Activated CD4-positive, alpha-beta T cell treated with anti-CD3 and anti-CD28 coated beads, Interleukin-2, amount 10 ng/mL, durations not matched to agents 7 days and 5 days (primary cell): ENCODE measurements at regions not wholly inside any gene's neighbourhood (a gene's known extent, or its start where the extent isn't known, plus 50 kb on each side); places are given as distances from the start of the nearest gene placed in this dataset.

Experiments used
- CTCF ChIA-PET: fragments of 350-600 bp; sonication (Branson Sonifier 250); formaldehyde crosslinking; loops from one replicate; lab custom pipeline; 2021; ENCODE audit warnings: antibody characterized with exemption; lab: Charles Lee
- POLR2A ChIA-PET: fragments of 350-600 bp; sonication (Branson Sonifier 250); formaldehyde crosslinking; loops from one replicate; lab custom pipeline; 2021; ENCODE audit warnings: antibody characterized with exemption; lab: Charles Lee
- DNase-seq: peaks from one replicate; pipeline ENCODE4 v3.0.0-alpha.2; 2020
- H3K27ac Mint-ChIP-seq: one replicate; pipeline ENCODE4 v1.8.0; 2021; ENCODE audit warnings: mild to moderate bottlenecking, moderate library complexity, mixed read lengths
- H3K27me3 Mint-ChIP-seq: one replicate; pipeline ENCODE4 v1.8.0; 2021; ENCODE audit warnings: mixed read lengths
- H3K36me3 Mint-ChIP-seq: one replicate; pipeline ENCODE4 v1.8.0; 2021; ENCODE audit warnings: low read depth, mixed read lengths
- H3K4me1 Mint-ChIP-seq: one replicate; pipeline ENCODE4 v1.8.0; 2021; ENCODE audit warnings: mixed read lengths
- H3K4me3 Mint-ChIP-seq: one replicate; pipeline ENCODE4 v1.8.0; 2021; ENCODE audit warnings: mild to moderate bottlenecking, moderate library complexity, mixed read lengths
- H3K9me3 Mint-ChIP-seq: one replicate; pipeline ENCODE4 v1.8.0; 2021; ENCODE audit warnings: mixed read lengths

- no peaks in the 10 kb centered on the region for H3K27me3 Mint-ChIP-seq
- no peak for DNase-seq
- peaks cover 2% of the 10 kb centered on the region for H3K9me3 Mint-ChIP-seq
- no peak overlapping the region for H3K27ac Mint-ChIP-seq
- ChIA-PET CTCF (interaction anchor here (0.6 to 1.0 kb wide), 3 partner anchors 20 to 46 kb away, joined by 4 read pairs; no protein-coding TSS in a partner anchor), POLR2A (interaction anchor here (0.6 kb wide), 2 partner anchors 247 to 772 kb away, joined by 3 to 4 read pairs; no protein-coding TSS in a partner anchor)
- H3K36me3 Mint-ChIP-seq: no peaks in the 10 kb centered on the region
- no peak overlapping the region for H3K4me3 Mint-ChIP-seq
- peaks cover 5% of the 10 kb centered on the region for H3K4me1 Mint-ChIP-seq
Observed at GRCh38 chr5:143682929-143683386, 129.0 kb upstream of the HMHB1 start.

- Mint-ChIP-seq H3K4me3 (no peak overlapping the region), H3K9me3 (peaks cover 2% of the 10 kb centered on the region), H3K27me3 (no peaks in the 10 kb centered on the region), H3K36me3 (no peaks in the 10 kb centered on the region), H3K27ac (no peak overlapping the region), H3K4me1 (peaks cover 5% of the 10 kb centered on the region)
- DNase-seq: no peak
- ChIA-PET CTCF (interaction anchor here (1.0 kb wide), 2 partner anchors 20 to 45 kb away, joined by 4 read pairs; no protein-coding TSS in a partner anchor), POLR2A (interaction anchor here (0.6 kb wide), 1 partner anchor 771 kb away, joined by 4 read pairs; no protein-coding TSS in a partner anchor)
Observed at GRCh38 chr5:143682246-143682905, 129.6 kb upstream of the HMHB1 start.

GRCh38 chr5:143680672-143681259 lies 131.2 kb upstream of the HMHB1 start:
- peaks cover 5% of the 10 kb centered on the region for H3K4me1 Mint-ChIP-seq
- no peaks in the 10 kb centered on the region for H3K27me3 Mint-ChIP-seq
- ChIA-PET POLR2A (no interaction called here), CTCF (no interaction called here)
- no peak for DNase-seq
- H3K27ac Mint-ChIP-seq: no peak overlapping the region
- H3K9me3 Mint-ChIP-seq: peaks cover 2% of the 10 kb centered on the region
- H3K4me3 Mint-ChIP-seq: no peak overlapping the region
- no peaks in the 10 kb centered on the region for H3K36me3 Mint-ChIP-seq

GRCh38 chr5:143679777-143680176 lies 132.2 kb upstream of the HMHB1 start:
- peaks cover 5% of the 10 kb centered on the region for H3K4me1 Mint-ChIP-seq
- H3K36me3 Mint-ChIP-seq: no peaks in the 10 kb centered on the region
- no peaks in the 10 kb centered on the region for H3K27me3 Mint-ChIP-seq
- H3K27ac Mint-ChIP-seq: no peak overlapping the region
- H3K9me3 Mint-ChIP-seq: peaks cover 2% of the 10 kb centered on the region
- ChIA-PET CTCF (interaction anchor here (1.0 kb wide), 1 partner anchor 14 kb away, joined by 3 read pairs; no protein-coding TSS in a partner anchor), POLR2A (no interaction called here)
- DNase-seq: no peak
- no peak overlapping the region for H3K4me3 Mint-ChIP-seq

- H3K9me3 Mint-ChIP-seq: peaks cover 2% of the 10 kb centered on the region
- H3K27ac Mint-ChIP-seq: no peak overlapping the region
- ChIA-PET CTCF (no interaction called here), POLR2A (no interaction called here)
- H3K27me3 Mint-ChIP-seq: no peaks in the 10 kb centered on the region
- peaks cover 5% of the 10 kb centered on the region for H3K4me1 Mint-ChIP-seq
- H3K4me3 Mint-ChIP-seq: no peak overlapping the region
- no peaks in the 10 kb centered on the region for H3K36me3 Mint-ChIP-seq
- no peak for DNase-seq
Observed at GRCh38 chr5:143678148-143678905, 133.6 kb upstream of the HMHB1 start.

GRCh38 chr5:143677403-143677802 lies 134.6 kb upstream of the HMHB1 start:
- CTCF ChIA-PET: no interaction called here
- Mint-ChIP-seq H3K4me3 (no peak overlapping the region), H3K36me3 (no peaks in the 10 kb centered on the region), H3K4me1 (peaks cover 5% of the 10 kb centered on the region), H3K27me3 (no peaks in the 10 kb centered on the region), H3K27ac (no peak overlapping the region), H3K9me3 (peaks cover 2% of the 10 kb centered on the region)
- no peak for DNase-seq
- POLR2A ChIA-PET: no interaction called here

GRCh38 chr5:143676802-143677201 lies 135.2 kb upstream of the HMHB1 start:
- H3K27ac Mint-ChIP-seq: no peak overlapping the region
- no peaks in the 10 kb centered on the region for H3K36me3 Mint-ChIP-seq
- H3K9me3 Mint-ChIP-seq: peaks cover 2% of the 10 kb centered on the region
- ChIA-PET POLR2A (no interaction called here), CTCF (no interaction called here)
- H3K4me3 Mint-ChIP-seq: no peak overlapping the region
- peaks cover 5% of the 10 kb centered on the region for H3K4me1 Mint-ChIP-seq
- DNase-seq: no peak
- no peaks in the 10 kb centered on the region for H3K27me3 Mint-ChIP-seq

GRCh38 chr5:143674469-143674786 lies 137.5 kb upstream of the HMHB1 start:
- Mint-ChIP-seq H3K4me3 (no peak overlapping the region), H3K4me1 (peaks cover 4% of the 10 kb centered on the region), H3K36me3 (no peaks in the 10 kb centered on the region), H3K27ac (no peak overlapping the region), H3K9me3 (peaks cover 10% of the 10 kb centered on the region), H3K27me3 (no peaks in the 10 kb centered on the region)
- POLR2A ChIA-PET: no interaction called here
- CTCF ChIA-PET: no interaction called here
- DNase-seq: no peak

- H3K36me3 Mint-ChIP-seq: no peaks in the 10 kb centered on the region
- H3K27ac Mint-ChIP-seq: no peak overlapping the region
- H3K4me1 Mint-ChIP-seq: peaks cover 3% of the 10 kb centered on the region
- DNase-seq: no peak
- no peak overlapping the region for H3K4me3 Mint-ChIP-seq
- ChIA-PET CTCF (no interaction called here), POLR2A (no interaction called here)
- H3K27me3 Mint-ChIP-seq: no peaks in the 10 kb centered on the region
- H3K9me3 Mint-ChIP-seq: peaks cover 10% of the 10 kb centered on the region
Observed at GRCh38 chr5:143673676-143674468, 138.1 kb upstream of the HMHB1 start.

GRCh38 chr5:143672806-143673205 lies 139.2 kb upstream of the HMHB1 start:
- no peaks in the 10 kb centered on the region for H3K36me3 Mint-ChIP-seq

GRCh38 chr5:143671674-143672569 lies 140.0 kb upstream of the HMHB1 start:
- Mint-ChIP-seq H3K36me3 (no peaks in the 10 kb centered on the region), H3K27ac (no peak overlapping the region), H3K9me3 (peaks cover 10% of the 10 kb centered on the region), H3K4me1 (no peaks in the 10 kb centered on the region), H3K4me3 (no peak overlapping the region), H3K27me3 (no peaks in the 10 kb centered on the region)
- no peak for DNase-seq
- ChIA-PET POLR2A (no interaction called here), CTCF (no interaction called here)

More at GRCh38 chr5:143672806-143673205, 139.2 kb upstream of the HMHB1 start:
- no peak for DNase-seq
- H3K9me3 Mint-ChIP-seq: peaks cover 10% of the 10 kb centered on the region
- H3K4me1 Mint-ChIP-seq: no peaks in the 10 kb centered on the region
- H3K4me3 Mint-ChIP-seq: no peak overlapping the region
- ChIA-PET CTCF (no interaction called here), POLR2A (no interaction called here)
- H3K27me3 Mint-ChIP-seq: no peaks in the 10 kb centered on the region
- no peak overlapping the region for H3K27ac Mint-ChIP-seq

- H3K27me3 Mint-ChIP-seq: no peaks in the 10 kb centered on the region
- H3K4me3 Mint-ChIP-seq: no peak overlapping the region
- no peaks in the 10 kb centered on the region for H3K4me1 Mint-ChIP-seq
- no peak for DNase-seq
- no peaks in the 10 kb centered on the region for H3K36me3 Mint-ChIP-seq
- POLR2A ChIA-PET: no interaction called here
- no peak overlapping the region for H3K27ac Mint-ChIP-seq
- CTCF ChIA-PET: no interaction called here
- peaks cover 10% of the 10 kb centered on the region for H3K9me3 Mint-ChIP-seq
Observed at GRCh38 chr5:143671021-143671420, 140.9 kb upstream of the HMHB1 start.
